Vagina (tissue), 2 donors: ENCODE measurements at regions not wholly inside any gene's neighbourhood (a gene's known extent, or its start where the extent isn't known, plus 50 kb on each side); places are given as distances from the start of the nearest gene placed in this dataset.
"Not testable (repeated sequence)": the region's sequence is repeated elsewhere in the genome, so short reads cannot be mapped to it uniquely, and the experiment has no call there.

ENCODE experiments used
- DNase-seq, 2 donors: peaks; one replicate each; pipeline ENCODE4 v3.0.0-alpha.2; 2017; ENCODE audit errors: extremely low spot score in 2 of 2
- H3K27ac ChIP-seq: fragments of 200-600 bp; sonication (generic); one replicate; pipeline ENCODE4 v1.5.1; 2019
- H3K27me3 ChIP-seq: fragments of 200-600 bp; sonication (generic); one replicate; pipeline ENCODE4 v1.5.1; 2019
- H3K36me3 ChIP-seq, 2 donors: fragments of 200-600 bp; sonication (generic); one replicate each; pipeline ENCODE4 v1.5.1; 2017 to 2019
- H3K4me1 ChIP-seq: fragments of 200-600 bp; sonication (generic); one replicate; pipeline ENCODE4 v1.5.1; 2019
- H3K4me3 ChIP-seq, 2 donors: fragments of 200-600 bp; sonication (generic); 1 replicate in 1 of 2; 2 replicates in 1 of 2; pipeline ENCODE4 v1.5.1; 2016 to 2019
- H3K9me3 ChIP-seq: fragments of 200-600 bp; sonication (generic); one replicate; pipeline ENCODE4 v1.5.1; 2019
- POLR2A ChIP-seq, 2 donors: fragments of 450-650 bp; IDR thresholded peaks; one replicate each; pipeline ENCODE4 v1.6.1; 2017; ENCODE audit warnings: antibody characterized with exemption in 2 of 2, mild to moderate bottlenecking in 2 of 2, moderate library complexity in 2 of 2
- POLR2AphosphoS5 ChIP-seq, 2 donors: sonication (generic); formaldehyde crosslinking; IDR thresholded peaks; one replicate each; pipeline ENCODE4 v1.9.0; 2017; ENCODE audit warnings: antibody characterized with exemption in 2 of 2, mild to moderate bottlenecking in 2 of 2, low read depth in 1 of 2; ENCODE audit not compliant: insufficient read depth in 1 of 2
- intact Hi-C: fragments of 100-400 bp; cut with DNase I; formaldehyde crosslinking; loops from one replicate; pipeline ENCODE4 v1.15.1; 2023
- TF ChIP-seq, protein P1 (sequence below), 3 experiments: fragments of 450-650 bp in 2 of 3; fragments of 200-600 bp in 1 of 3; sonication (generic) in 1 of 3; IDR thresholded peaks; one replicate each; pipeline ENCODE4 v1.5.1; 2017 to 2019; ENCODE audit warnings: antibody characterized with exemption in 3 of 3, mild to moderate bottlenecking in 2 of 3, moderate library complexity in 2 of 3

GRCh38 chr2:226466124-226466523 lies 333.5 kb downstream of the IRS1 start:
- H3K36me3 ChIP-seq = no peaks in the 10 kb centered on the region
- TF ChIP-seq POLR2AphosphoS5 (IDR thresholded peaks at IDR 0.05; ENCODE audit: insufficient read depth in 1 of 2, low read depth in 1 of 2) (no peak), POLR2A (IDR thresholded peaks at IDR 0.05) (no peak)
- TF ChIP-seq, protein P1, sequence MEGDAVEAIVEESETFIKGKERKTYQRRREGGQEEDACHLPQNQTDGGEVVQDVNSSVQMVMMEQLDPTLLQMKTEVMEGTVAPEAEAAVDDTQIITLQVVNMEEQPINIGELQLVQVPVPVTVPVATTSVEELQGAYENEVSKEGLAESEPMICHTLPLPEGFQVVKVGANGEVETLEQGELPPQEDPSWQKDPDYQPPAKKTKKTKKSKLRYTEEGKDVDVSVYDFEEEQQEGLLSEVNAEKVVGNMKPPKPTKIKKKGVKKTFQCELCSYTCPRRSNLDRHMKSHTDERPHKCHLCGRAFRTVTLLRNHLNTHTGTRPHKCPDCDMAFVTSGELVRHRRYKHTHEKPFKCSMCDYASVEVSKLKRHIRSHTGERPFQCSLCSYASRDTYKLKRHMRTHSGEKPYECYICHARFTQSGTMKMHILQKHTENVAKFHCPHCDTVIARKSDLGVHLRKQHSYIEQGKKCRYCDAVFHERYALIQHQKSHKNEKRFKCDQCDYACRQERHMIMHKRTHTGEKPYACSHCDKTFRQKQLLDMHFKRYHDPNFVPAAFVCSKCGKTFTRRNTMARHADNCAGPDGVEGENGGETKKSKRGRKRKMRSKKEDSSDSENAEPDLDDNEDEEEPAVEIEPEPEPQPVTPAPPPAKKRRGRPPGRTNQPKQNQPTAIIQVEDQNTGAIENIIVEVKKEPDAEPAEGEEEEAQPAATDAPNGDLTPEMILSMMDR (IDR thresholded peaks at IDR 0.05) = no peak
- H3K4me3 ChIP-seq = no peak overlapping the region
- H3K4me1 ChIP-seq = no peaks in the 10 kb centered on the region
- intact Hi-C loops = no loop called here
- DNase-seq = no peak
- H3K27me3 ChIP-seq = no peaks in the 10 kb centered on the region
- no peaks in the 10 kb centered on the region for H3K9me3 ChIP-seq
- H3K27ac ChIP-seq = no peak overlapping the region

GRCh38 chr2:226464380-226464779 lies 335.2 kb downstream of the IRS1 start:
- Histone ChIP-seq H3K4me3 (no peak overlapping the region), H3K27ac (no peak overlapping the region), H3K4me1 (no peaks in the 10 kb centered on the region), H3K36me3 (no peaks in the 10 kb centered on the region), H3K9me3 (no peaks in the 10 kb centered on the region), H3K27me3 (no peaks in the 10 kb centered on the region)
- TF ChIP-seq POLR2AphosphoS5 (IDR thresholded peaks at IDR 0.05; ENCODE audit: insufficient read depth in 1 of 2, low read depth in 1 of 2) (no peak), POLR2A (IDR thresholded peaks at IDR 0.05) (no peak)
- TF ChIP-seq, protein P1 (IDR thresholded peaks at IDR 0.05) = no peak
- intact Hi-C loops = no loop called here
- DNase-seq = no peak

GRCh38 chr2:226463154-226463553 lies 336.5 kb downstream of the IRS1 start:
- no peak overlapping the region for H3K27ac ChIP-seq
- intact Hi-C loops = no loop called here
- H3K36me3 ChIP-seq = no peaks in the 10 kb centered on the region
- no peak overlapping the region for H3K4me3 ChIP-seq
- TF ChIP-seq, protein P1 (IDR thresholded peaks at IDR 0.05) = no peak
- TF ChIP-seq POLR2A (IDR thresholded peaks at IDR 0.05) = no peak
- TF ChIP-seq POLR2AphosphoS5 (IDR thresholded peaks at IDR 0.05; ENCODE audit: insufficient read depth in 1 of 2, low read depth in 1 of 2) = no peak
- H3K9me3 ChIP-seq = no peaks in the 10 kb centered on the region
- H3K4me1 ChIP-seq = no peaks in the 10 kb centered on the region
- DNase-seq = no peak
- no peaks in the 10 kb centered on the region for H3K27me3 ChIP-seq

GRCh38 chr2:226461981-226462380 lies 337.6 kb downstream of the IRS1 start:
- H3K4me3 ChIP-seq = no peak overlapping the region
- H3K27ac ChIP-seq = no peak overlapping the region
- no peaks in the 10 kb centered on the region for H3K36me3 ChIP-seq
- no peaks in the 10 kb centered on the region for H3K4me1 ChIP-seq
- no peak for DNase-seq
- H3K9me3 ChIP-seq = no peaks in the 10 kb centered on the region
- TF ChIP-seq, protein P1 (IDR thresholded peaks at IDR 0.05) = no peak
- TF ChIP-seq POLR2A (IDR thresholded peaks at IDR 0.05) = no peak
- no peak for TF ChIP-seq POLR2AphosphoS5 (IDR thresholded peaks at IDR 0.05; ENCODE audit: insufficient read depth in 1 of 2, low read depth in 1 of 2)
- H3K27me3 ChIP-seq = no peaks in the 10 kb centered on the region
- intact Hi-C loops = no loop called here

GRCh38 chr2:226456144-226456543 lies 343.5 kb downstream of the IRS1 start:
- H3K9me3 ChIP-seq, H3K36me3 ChIP-seq, H3K27ac ChIP-seq, H3K4me3 ChIP-seq, H3K27me3 ChIP-seq, intact Hi-C loops, H3K4me1 ChIP-seq, DNase-seq: not testable (repeated sequence)

DNA sequence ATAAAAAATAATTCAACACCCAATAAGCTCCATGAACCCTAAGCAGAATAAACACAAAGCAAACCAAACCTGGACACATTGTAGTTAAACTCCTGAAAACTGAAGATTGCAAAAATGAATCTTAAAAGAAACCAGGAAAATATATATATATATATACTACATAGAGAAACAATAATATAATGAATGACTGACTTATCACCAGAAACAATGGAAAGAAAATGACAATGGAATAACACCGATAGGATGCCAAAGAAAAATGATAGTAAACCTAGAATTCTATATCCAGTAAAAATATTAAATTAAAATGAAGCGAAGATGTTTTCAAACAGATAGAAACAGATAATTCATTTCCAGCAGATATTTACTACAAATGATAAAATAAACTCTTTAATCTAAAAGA lies 346.9 kb downstream of the IRS1 start:
- intact Hi-C loops = no loop called here
- no peaks in the 10 kb centered on the region for H3K27me3 ChIP-seq
- no peaks in the 10 kb centered on the region for H3K36me3 ChIP-seq
- no peaks in the 10 kb centered on the region for H3K9me3 ChIP-seq
- no peak overlapping the region for H3K4me3 ChIP-seq
- DNase-seq = no peak
- H3K4me1 ChIP-seq = no peaks in the 10 kb centered on the region
- H3K27ac ChIP-seq = no peak overlapping the region
- TF ChIP-seq, protein P1 (IDR thresholded peaks at IDR 0.05) = no peak
- TF ChIP-seq POLR2AphosphoS5 (IDR thresholded peaks at IDR 0.05; ENCODE audit: insufficient read depth in 1 of 2, low read depth in 1 of 2) = no peak
- TF ChIP-seq POLR2A (IDR thresholded peaks at IDR 0.05) = no peak
